DND-41 (cell line): ENCODE measurements at regions not wholly inside any gene's neighbourhood (a gene's known extent, or its start where the extent isn't known, plus 50 kb on each side); places are given as distances from the start of the nearest gene placed in this dataset.

Experiments used
- EZH2 ChIP-seq: IDR thresholded peaks from 3 replicates; pipeline ENCODE4 v1.6.1; 2012; ENCODE audit warnings: borderline replicate concordance, low read depth, mild to moderate bottlenecking, moderate library complexity, low read length, inconsistent platforms; ENCODE audit not compliant: severe bottlenecking
- TF ChIP-seq, protein P1 (sequence below): IDR thresholded peaks from 2 replicates; pipeline ENCODE4 v1.5.1; 2012; ENCODE audit warnings: borderline replicate concordance, low read length, moderate library complexity, mild to moderate bottlenecking; ENCODE audit not compliant: poor library complexity, severe bottlenecking; ENCODE audit errors: extremely low read depth

DNA sequence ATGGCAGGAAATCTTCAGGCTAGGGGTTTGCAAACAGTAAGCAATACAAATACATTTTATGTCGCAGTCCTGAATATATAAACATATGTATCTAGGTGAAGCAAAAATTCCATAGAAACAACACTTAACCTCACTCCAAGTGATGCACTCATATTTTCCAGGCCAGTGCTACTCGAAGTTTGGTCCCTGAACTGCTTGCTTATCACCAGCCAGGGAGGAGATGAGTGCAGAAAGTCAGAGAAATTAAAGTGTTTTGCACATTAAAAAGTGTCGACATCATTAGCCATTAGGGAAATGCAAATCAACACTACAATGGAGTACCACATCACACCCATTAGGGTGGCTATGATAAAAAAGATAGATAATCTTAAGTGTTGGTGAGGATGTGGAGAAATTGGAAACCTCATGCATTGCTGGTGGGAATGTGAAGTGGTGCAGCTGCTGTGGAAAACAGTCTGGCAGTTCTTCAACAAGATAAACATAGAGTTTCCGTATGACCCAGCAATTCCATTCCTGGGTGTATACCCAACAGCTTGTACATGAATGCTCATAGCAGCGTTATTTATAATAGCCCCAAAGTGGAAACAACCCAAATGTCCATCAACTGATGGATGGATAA, 70.5 kb upstream of the CSF1 start:
- TF ChIP-seq, protein P1, sequence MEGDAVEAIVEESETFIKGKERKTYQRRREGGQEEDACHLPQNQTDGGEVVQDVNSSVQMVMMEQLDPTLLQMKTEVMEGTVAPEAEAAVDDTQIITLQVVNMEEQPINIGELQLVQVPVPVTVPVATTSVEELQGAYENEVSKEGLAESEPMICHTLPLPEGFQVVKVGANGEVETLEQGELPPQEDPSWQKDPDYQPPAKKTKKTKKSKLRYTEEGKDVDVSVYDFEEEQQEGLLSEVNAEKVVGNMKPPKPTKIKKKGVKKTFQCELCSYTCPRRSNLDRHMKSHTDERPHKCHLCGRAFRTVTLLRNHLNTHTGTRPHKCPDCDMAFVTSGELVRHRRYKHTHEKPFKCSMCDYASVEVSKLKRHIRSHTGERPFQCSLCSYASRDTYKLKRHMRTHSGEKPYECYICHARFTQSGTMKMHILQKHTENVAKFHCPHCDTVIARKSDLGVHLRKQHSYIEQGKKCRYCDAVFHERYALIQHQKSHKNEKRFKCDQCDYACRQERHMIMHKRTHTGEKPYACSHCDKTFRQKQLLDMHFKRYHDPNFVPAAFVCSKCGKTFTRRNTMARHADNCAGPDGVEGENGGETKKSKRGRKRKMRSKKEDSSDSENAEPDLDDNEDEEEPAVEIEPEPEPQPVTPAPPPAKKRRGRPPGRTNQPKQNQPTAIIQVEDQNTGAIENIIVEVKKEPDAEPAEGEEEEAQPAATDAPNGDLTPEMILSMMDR, result no peak
- TF ChIP-seq EZH2, result no peak
